ENCODE measurements at regions not wholly inside any gene's neighbourhood (a gene's known extent, or its start where the extent isn't known, plus 50 kb on each side); places are given as distances from the start of the nearest gene placed in this dataset.

DNA sequence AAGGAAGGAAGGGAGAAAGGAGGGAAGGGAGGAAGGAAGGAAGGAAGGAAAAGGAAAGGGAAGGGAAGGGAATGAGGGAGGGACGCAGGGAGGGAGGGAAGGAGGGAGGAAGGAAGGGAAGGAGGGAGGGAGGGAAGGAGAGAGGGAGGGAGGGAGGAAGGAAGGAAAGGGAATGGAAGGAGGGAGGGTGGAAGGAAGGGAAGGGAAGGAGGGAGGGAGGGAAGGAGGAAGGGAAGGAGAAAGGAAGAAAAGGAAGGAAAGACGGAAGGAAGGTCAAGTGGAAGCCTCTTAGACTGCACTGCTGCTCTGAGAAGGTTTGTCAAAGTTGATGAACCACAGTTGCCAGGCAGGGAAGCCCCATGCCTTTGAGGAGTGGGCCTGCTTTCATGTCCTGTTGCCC is 324.3 kb upstream of the ZFP64 start:
- POLR2A ChIA-PET (ENCODE audit: low non-redundant PET) = no interaction called here
- Histone ChIP-seq H3K4me1 (ENCODE audit: insufficient read depth, low read length, poor library complexity, severe bottlenecking) (no peaks in the 10 kb centered on the region), H3K27me3 (replicated peaks; ENCODE audit: insufficient read depth, low read depth, low read length, poor library complexity) (no peaks in the 10 kb centered on the region), H3K4me3 (ENCODE audit: low read depth, low read length, poor library complexity, severe bottlenecking) (no peak overlapping the region), H3K36me3 (ENCODE audit: insufficient read depth, low read length, poor library complexity, severe bottlenecking) (no peaks in the 10 kb centered on the region), H3K27ac (ENCODE audit: low read depth, low read length, poor library complexity, severe bottlenecking) (no peak overlapping the region), H3K9me3 (ENCODE audit: low read depth, low read length, poor library complexity, severe bottlenecking) (no peaks in the 10 kb centered on the region)
- CTCF ChIA-PET = no interaction called here
- TF ChIP-seq CTCF (conservative IDR thresholded peaks at IDR 0.05; ENCODE audit: low read depth, low read length) (no peak), EZH2 (IDR thresholded peaks at IDR 0.05; ENCODE audit: borderline replicate concordance, low read depth, low read length, poor library complexity, severe bottlenecking) (no peak)
- no TSS peak for BruUV-seq (replicated peaks)
- DNase-seq (ENCODE audit: low spot score) = no peak
- intact Hi-C loops (cut with micrococcal nuclease; ENCODE audit: unreplicated experiment) = no loop called here

DNA sequence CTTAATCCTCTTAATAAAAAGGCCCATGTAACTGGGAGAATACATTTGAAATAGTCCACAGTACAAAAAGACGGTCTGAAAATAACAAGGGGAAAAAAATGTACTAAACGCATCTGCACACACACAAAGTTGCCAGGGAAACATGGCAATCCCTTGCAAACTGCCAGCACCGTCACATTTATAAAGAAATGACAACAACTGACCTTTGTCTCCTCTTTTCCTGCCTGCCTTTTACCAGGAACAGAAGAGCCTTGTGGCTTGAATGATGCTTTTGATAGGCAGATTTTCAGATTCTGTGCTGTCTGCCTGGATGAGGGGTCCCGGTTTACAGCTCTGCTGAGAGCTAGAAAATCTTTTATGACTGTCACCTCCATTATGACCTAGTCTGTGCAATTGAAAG is 308.6 kb upstream of the ZFP64 start:
- TF ChIP-seq EZH2 (IDR thresholded peaks at IDR 0.05; ENCODE audit: borderline replicate concordance, low read depth, low read length, poor library complexity, severe bottlenecking) = no peak
- TF ChIP-seq CTCF (conservative IDR thresholded peaks at IDR 0.05; ENCODE audit: low read depth, low read length) = no peak
- no peak for DNase-seq (ENCODE audit: low spot score)
- BruUV-seq (replicated peaks) = no TSS peak
- intact Hi-C loops (cut with micrococcal nuclease; ENCODE audit: unreplicated experiment) = no loop called here
- H3K36me3 ChIP-seq (ENCODE audit: insufficient read depth, low read length, poor library complexity, severe bottlenecking) = no peaks in the 10 kb centered on the region
- H3K27me3 ChIP-seq (replicated peaks; ENCODE audit: insufficient read depth, low read depth, low read length, poor library complexity) = no peaks in the 10 kb centered on the region
- H3K27ac ChIP-seq (ENCODE audit: low read depth, low read length, poor library complexity, severe bottlenecking) = no peak overlapping the region
- no peaks in the 10 kb centered on the region for H3K9me3 ChIP-seq (ENCODE audit: low read depth, low read length, poor library complexity, severe bottlenecking)
- POLR2A ChIA-PET (ENCODE audit: low non-redundant PET) = no interaction called here
- H3K4me3 ChIP-seq (ENCODE audit: low read depth, low read length, poor library complexity, severe bottlenecking) = no peak overlapping the region
- CTCF ChIA-PET = no interaction called here
- no peaks in the 10 kb centered on the region for H3K4me1 ChIP-seq (ENCODE audit: insufficient read depth, low read length, poor library complexity, severe bottlenecking)

GRCh38 chr20:52497731-52498130 is 306.2 kb upstream of the ZFP64 start:
- ChIA-PET CTCF (no interaction called here), POLR2A (ENCODE audit: low non-redundant PET) (no interaction called here)
- TF ChIP-seq CTCF (conservative IDR thresholded peaks at IDR 0.05; ENCODE audit: low read depth, low read length) = no peak
- TF ChIP-seq EZH2 (IDR thresholded peaks at IDR 0.05; ENCODE audit: borderline replicate concordance, low read depth, low read length, poor library complexity, severe bottlenecking) = no peak
- no peaks in the 10 kb centered on the region for H3K36me3 ChIP-seq (ENCODE audit: insufficient read depth, low read length, poor library complexity, severe bottlenecking)
- peaks cover 13% of the 10 kb centered on the region for H3K4me1 ChIP-seq (ENCODE audit: insufficient read depth, low read length, poor library complexity, severe bottlenecking)
- BruUV-seq (replicated peaks) = no TSS peak
- H3K27ac ChIP-seq (ENCODE audit: low read depth, low read length, poor library complexity, severe bottlenecking) = no peak overlapping the region
- H3K27me3 ChIP-seq (replicated peaks; ENCODE audit: insufficient read depth, low read depth, low read length, poor library complexity) = no peaks in the 10 kb centered on the region
- no peak overlapping the region for H3K4me3 ChIP-seq (ENCODE audit: low read depth, low read length, poor library complexity, severe bottlenecking)
- intact Hi-C loops (cut with micrococcal nuclease; ENCODE audit: unreplicated experiment) = no loop called here
- no peak for DNase-seq (ENCODE audit: low spot score)
- H3K9me3 ChIP-seq (ENCODE audit: low read depth, low read length, poor library complexity, severe bottlenecking) = no peaks in the 10 kb centered on the region
